Right cardiac atrium (tissue), 5 donors: ENCODE measurements at regions not wholly inside any gene's neighbourhood (a gene's known extent, or its start where the extent isn't known, plus 50 kb on each side); places are given as distances from the start of the nearest gene placed in this dataset.
A peak's percentile ranks its signal among the peaks of the same experiment; 100 is the strongest.

Source experiments
- ATAC-seq, 2 donors: fragments of 200-7000 bp; cut with Tn5 transposase; one replicate each; pipeline versions ENCODE4 v1.8.0 to v1.9.1; 2020; ENCODE audit warnings: moderate library complexity in 2 of 2, mild to moderate bottlenecking in 1 of 2
- DNase-seq, 3 donors: peaks; one replicate each; pipeline ENCODE4 v3.0.0-alpha.2; 2020
- H3K27ac ChIP-seq: one replicate; pipeline ENCODE4 v1.5.1; 2013; ENCODE audit warnings: mild to moderate bottlenecking, low read length, control low read depth, moderate library complexity
- H3K27me3 ChIP-seq: one replicate; pipeline ENCODE4 v1.6.1; 2013; ENCODE audit not compliant: control insufficient read depth, insufficient read depth
- H3K4me1 ChIP-seq: one replicate; pipeline ENCODE4 v1.6.1; 2013; ENCODE audit warnings: low read length; ENCODE audit not compliant: control insufficient read depth, insufficient read depth
- H3K4me3 ChIP-seq: one replicate; pipeline ENCODE4 v1.5.1; 2013; ENCODE audit warnings: low read length, control low read depth
- H3K9me3 ChIP-seq: one replicate; pipeline ENCODE4 v1.6.1; 2013; ENCODE audit warnings: low read length; ENCODE audit not compliant: control insufficient read depth
- WGBS: extraction: QIAGEN DNeasy Blood & Tissue Kit; methylation state at CpG from one replicate; pipeline ENCODE4 v1.1.7; 2013; 5-methylcytosine and 5-hydroxymethylcytosine counted together
- intact Hi-C, 4 donors: fragments of 100-400 bp; cut with DNase I; formaldehyde crosslinking; loops; one replicate each; pipeline versions ENCODE4 v1.11.0 to v1.14.0; 2022 to 2023
- donor health status: healthy with polysubstance abuse.
- donor health status: DM: no; HTN: yes; CAD: no.
- donor health status: DM: no; HTN: no; CAD: no.
- donor health status: DM: no; HTN: yes; CAD: no; lungs with severe emphysema.
- donor health status: DM: yes; HTN: yes; CAD: no.

DNA sequence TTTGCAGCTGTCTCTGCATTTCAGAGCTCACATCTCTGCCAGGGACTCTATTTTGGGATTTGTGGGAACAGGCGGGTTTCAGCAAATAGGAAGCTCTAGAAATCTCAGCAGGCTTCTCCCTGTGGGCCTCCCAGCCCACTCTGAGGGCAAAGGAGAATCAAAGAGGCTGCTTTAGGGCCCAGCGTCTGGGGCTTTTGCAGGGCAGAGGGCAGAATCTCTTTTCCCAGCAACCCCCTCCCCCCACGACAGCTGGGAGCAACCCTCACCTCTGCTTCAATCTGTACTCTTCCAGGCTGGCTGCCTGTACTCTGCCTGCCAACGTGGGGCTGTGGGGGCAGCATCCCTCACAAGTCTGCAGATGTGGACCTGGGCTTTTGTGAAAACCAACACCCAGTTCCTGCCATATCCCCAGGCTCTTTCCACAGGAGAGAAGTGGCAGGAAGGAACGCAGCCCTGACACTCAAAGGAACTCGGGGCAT lies 529.6 kb upstream of the TBX3 start:
- no peak overlapping the region for H3K4me3 ChIP-seq
- H3K27ac ChIP-seq = no peak overlapping the region
- no peaks in the 10 kb centered on the region for H3K9me3 ChIP-seq
- H3K27me3 ChIP-seq = no peaks in the 10 kb centered on the region
- intact Hi-C loops = no loop called here
- DNase-seq (no peak), ATAC-seq (peak; percentile 22 to 25)
- H3K4me1 ChIP-seq = peaks cover 7% of the 10 kb centered on the region
- 28% methylated on average over 6 of the region's 6 CpGs for whole genome bisulfite sequencing

DNA sequence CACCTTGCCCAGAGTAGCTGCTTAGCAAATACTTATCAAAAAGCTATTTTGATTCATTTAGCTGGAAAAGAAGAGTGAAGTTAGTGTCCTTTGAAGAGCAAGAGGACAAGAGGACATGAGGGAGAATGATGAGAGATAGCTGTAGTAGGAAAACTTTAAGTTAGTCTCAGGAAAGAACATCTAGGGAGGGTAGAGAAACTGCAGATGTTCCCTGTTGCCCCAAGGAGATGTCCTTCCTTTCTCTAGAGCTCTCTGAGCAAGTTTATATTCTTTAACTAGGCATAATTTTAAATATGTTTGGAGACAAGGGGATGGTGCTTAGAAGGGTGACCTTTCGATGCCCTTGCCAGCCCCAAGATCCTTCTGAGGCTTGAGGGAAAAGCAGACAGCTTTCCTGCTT lies 529.1 kb upstream of the TBX3 start:
- no peak overlapping the region for H3K27ac ChIP-seq
- no peak overlapping the region for H3K4me3 ChIP-seq
- H3K9me3 ChIP-seq = no peaks in the 10 kb centered on the region
- peaks cover 7% of the 10 kb centered on the region for H3K4me1 ChIP-seq
- ATAC-seq (no peak), DNase-seq (no peak)
- H3K27me3 ChIP-seq = no peaks in the 10 kb centered on the region
- intact Hi-C loops = no loop called here
- 55% methylated on average over 1 of the region's 1 CpG for WGBS

DNA sequence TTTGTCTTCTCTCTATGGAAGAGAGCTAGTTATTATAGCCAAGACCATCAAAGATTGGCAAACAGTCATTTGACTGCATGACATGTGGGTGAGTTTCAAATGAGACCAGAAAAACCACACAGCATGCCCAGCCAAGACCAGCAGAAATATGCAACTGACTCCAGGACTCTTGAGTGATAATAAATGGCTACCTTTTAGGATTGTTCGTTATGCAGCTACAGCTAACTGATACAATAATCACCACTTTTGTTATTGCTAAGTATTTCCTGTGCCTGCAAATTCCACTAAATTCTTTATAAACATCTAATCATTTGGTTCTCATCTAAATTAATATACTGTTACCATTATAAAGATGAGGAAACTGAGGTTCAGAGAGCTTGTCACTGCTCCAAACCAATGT lies 528.4 kb upstream of the TBX3 start:
- H3K27me3 ChIP-seq = no peaks in the 10 kb centered on the region
- H3K27ac ChIP-seq = no peak overlapping the region
- intact Hi-C loops = no loop called here
- no peak overlapping the region for H3K4me3 ChIP-seq
- WGBS = 0% methylated on average over 1 of the region's 1 CpG
- no peak for ATAC-seq
- H3K9me3 ChIP-seq = no peaks in the 10 kb centered on the region
- no peak for DNase-seq
- H3K4me1 ChIP-seq = peaks cover 7% of the 10 kb centered on the region

DNA sequence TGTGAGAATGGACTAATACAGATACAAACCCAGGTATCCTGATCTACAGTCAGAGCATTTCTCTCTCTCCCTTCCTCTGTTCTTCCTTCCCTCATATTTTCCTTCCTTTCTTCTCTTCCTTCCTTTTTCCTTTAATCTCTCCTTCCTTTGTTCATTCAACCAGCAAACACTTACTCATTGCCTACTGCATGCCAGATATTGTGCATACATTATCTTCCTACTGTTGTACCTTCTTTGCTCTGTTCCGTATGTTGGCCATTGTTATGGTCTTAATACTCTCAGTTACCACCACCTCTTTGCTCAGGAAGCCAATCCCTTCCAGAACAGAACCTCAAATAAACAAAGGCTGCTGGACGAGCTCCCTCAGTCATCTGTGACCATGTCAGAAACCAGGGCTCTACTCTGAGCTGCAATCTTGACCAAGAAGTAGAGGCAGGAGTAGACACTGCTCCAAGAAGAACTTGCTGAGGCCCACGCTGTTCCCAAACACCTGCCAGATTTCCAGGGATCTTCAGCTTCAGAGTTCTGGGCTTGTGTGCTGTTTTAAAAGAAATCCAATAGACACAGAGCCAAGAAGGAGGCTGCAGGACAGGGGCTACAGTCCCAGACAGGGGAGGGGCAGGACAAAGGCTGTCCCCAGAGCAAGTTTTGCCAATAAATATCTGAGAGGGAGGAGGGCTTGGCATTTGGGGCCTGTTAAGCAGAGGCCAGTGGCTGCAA lies 526.7 kb upstream of the TBX3 start:
- Histone ChIP-seq H3K27me3 (no peaks in the 10 kb centered on the region), H3K4me3 (no peak overlapping the region), H3K9me3 (no peaks in the 10 kb centered on the region), H3K4me1 (peaks cover 7% of the 10 kb centered on the region), H3K27ac (no peak overlapping the region)
- intact Hi-C loops = no loop called here
- peak in 1 of 3 donors; percentile 74 for DNase-seq
- 60% methylated on average over 3 of the region's 3 CpGs for WGBS
- ATAC-seq = peak in 1 of 2 donors; percentile 84

DNA sequence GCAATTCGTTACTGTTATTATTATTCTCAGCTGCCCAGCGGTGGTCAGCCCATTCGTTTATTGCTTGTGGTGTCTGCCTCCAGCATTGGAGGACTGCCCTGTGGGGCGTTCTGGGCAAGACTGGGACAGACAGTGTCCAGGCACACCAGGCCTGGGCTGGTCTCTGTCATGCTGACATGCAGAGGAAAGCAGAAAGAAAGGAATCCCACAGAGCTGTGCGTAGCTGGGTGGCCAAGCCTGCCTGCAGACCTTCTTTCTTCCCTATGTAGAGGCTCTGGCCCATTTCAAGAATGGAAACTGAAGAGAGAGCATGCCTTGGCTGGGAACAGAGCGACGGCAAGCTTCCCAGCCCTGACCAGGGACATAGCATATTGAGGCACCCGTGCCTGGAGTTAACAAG lies 525.3 kb upstream of the TBX3 start:
- intact Hi-C loops = no loop called here
- DNase-seq = no peak
- H3K27ac ChIP-seq = no peak overlapping the region
- ATAC-seq = no peak
- no peaks in the 10 kb centered on the region for H3K9me3 ChIP-seq
- peaks cover 7% of the 10 kb centered on the region for H3K4me1 ChIP-seq
- H3K4me3 ChIP-seq = no peak overlapping the region
- no peaks in the 10 kb centered on the region for H3K27me3 ChIP-seq
- 82% methylated on average over 8 of the region's 8 CpGs for WGBS

DNA sequence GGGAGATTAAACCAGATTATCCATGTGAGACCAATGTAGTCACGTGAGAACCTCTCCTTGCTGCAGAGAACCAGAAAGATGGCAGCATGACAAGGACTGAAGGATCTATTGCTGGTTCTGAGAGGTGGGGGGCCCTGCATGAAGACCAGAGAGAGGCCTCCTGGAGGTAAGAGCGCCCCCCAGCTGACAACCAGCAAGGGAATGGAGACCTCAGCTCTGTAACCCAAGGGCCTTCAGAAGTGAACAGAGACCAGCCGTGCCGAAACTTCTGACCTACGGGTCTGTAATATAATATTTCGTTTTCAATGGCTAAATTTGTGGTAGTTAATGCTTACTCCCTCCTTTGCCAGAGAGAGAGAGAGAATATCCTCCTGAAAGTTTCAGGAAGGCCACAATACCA lies 524.1 kb upstream of the TBX3 start:
- Histone ChIP-seq H3K4me1 (no peaks in the 10 kb centered on the region), H3K27ac (no peak overlapping the region), H3K9me3 (no peaks in the 10 kb centered on the region), H3K4me3 (no peak overlapping the region), H3K27me3 (no peaks in the 10 kb centered on the region)
- intact Hi-C loops = no loop called here
- ATAC-seq (no peak), DNase-seq (no peak)
- 92% methylated on average over 6 of the region's 6 CpGs for WGBS

DNA sequence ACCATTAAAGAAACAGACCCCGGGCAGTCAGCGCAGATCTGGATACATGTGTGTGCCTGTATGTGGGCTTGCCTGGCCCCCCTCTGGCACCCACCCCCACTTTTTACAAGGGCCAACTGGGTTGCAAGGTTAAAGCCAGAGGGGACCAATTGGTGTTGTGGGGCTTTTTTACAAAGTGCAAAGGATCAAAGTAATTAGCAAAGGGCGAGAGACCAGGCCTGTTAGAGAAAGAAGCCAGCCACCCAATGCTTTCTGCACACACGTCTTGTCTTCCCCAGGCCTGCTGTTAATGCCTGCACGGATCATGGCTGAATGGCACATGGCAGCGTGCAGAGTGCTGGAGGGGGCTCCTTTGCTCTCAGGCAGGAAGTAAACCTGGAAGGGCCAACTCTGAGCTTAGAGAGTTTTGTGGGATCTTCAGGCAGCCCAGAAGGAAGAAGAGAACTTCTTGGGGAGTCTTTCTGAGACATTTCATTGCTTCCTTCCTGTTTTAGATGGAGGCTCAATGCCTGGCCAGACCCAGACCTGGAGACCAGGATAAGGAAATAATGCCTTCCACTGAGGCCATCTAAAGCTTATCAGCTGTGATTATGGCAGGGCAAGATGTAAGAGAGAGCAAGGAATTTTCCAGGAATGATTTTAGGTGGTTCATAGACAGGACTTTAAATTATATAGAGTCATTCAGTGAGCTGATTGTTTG lies 523.4 kb upstream of the TBX3 start:
- ATAC-seq = no peak
- intact Hi-C loops = no loop called here
- Histone ChIP-seq H3K4me1 (no peaks in the 10 kb centered on the region), H3K9me3 (no peaks in the 10 kb centered on the region), H3K27ac (no peak overlapping the region), H3K27me3 (no peaks in the 10 kb centered on the region), H3K4me3 (no peak overlapping the region)
- WGBS = 89% methylated on average over 6 of the region's 6 CpGs
- no peak for DNase-seq

DNA sequence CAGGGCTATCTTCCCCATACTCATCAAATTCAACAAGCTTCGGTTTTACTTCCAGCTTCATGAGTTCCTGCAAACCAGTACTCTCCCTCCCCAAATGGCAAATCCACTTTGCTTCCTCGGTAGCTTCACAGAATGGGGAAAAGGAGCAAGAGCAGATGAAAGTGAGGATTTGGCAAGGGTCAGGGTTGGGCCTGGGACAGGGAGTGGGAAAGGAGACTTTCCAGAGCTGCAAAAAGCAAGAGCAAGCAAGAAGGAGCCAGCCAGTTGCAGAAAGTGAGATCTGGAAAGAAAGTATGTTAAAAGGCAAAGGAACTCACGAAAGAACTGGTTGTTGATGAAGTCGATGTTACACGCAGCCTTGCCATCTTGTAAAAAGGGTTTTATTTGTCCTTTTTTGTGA lies 522.8 kb upstream of the TBX3 start:
- intact Hi-C loops = no loop called here
- ATAC-seq (no peak), DNase-seq (no peak)
- no peaks in the 10 kb centered on the region for H3K4me1 ChIP-seq
- H3K27me3 ChIP-seq = no peaks in the 10 kb centered on the region
- H3K9me3 ChIP-seq = no peaks in the 10 kb centered on the region
- 78% methylated on average over 5 of the region's 5 CpGs for WGBS
- no peak overlapping the region for H3K4me3 ChIP-seq
- no peak overlapping the region for H3K27ac ChIP-seq

DNA sequence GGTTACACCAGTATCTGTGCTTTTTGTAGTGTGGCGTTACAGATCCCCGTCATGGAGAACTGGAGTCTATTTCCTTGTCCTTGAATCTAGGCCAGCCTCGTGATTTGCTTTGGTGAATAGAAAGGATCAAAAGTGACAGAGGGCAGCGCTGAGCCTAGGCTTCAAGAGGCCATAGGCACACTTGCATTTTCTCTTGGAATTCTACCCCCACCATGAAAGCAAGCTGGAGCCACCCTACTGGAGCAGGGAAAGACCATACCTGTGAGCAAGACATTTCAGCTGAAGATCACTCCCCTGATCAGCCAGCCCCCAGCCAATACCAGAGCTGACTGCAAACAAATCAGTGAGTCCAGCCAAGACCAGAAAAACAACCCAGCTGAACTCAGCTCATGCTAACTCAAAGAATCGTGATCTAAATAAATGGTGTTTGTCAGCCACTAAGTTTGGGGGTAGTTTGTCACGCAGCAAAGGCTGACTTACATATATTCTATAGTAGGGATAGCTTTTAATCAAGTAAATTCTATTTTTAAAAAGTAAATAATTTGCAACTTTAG lies 521.9 kb upstream of the TBX3 start:
- intact Hi-C loops = no loop called here
- H3K4me1 ChIP-seq = no peaks in the 10 kb centered on the region
- no peak for DNase-seq
- H3K27me3 ChIP-seq = no peaks in the 10 kb centered on the region
- WGBS = 67% methylated on average over 6 of the region's 6 CpGs
- no peak for ATAC-seq
- no peak overlapping the region for H3K27ac ChIP-seq
- H3K9me3 ChIP-seq = no peaks in the 10 kb centered on the region
- no peak overlapping the region for H3K4me3 ChIP-seq

DNA sequence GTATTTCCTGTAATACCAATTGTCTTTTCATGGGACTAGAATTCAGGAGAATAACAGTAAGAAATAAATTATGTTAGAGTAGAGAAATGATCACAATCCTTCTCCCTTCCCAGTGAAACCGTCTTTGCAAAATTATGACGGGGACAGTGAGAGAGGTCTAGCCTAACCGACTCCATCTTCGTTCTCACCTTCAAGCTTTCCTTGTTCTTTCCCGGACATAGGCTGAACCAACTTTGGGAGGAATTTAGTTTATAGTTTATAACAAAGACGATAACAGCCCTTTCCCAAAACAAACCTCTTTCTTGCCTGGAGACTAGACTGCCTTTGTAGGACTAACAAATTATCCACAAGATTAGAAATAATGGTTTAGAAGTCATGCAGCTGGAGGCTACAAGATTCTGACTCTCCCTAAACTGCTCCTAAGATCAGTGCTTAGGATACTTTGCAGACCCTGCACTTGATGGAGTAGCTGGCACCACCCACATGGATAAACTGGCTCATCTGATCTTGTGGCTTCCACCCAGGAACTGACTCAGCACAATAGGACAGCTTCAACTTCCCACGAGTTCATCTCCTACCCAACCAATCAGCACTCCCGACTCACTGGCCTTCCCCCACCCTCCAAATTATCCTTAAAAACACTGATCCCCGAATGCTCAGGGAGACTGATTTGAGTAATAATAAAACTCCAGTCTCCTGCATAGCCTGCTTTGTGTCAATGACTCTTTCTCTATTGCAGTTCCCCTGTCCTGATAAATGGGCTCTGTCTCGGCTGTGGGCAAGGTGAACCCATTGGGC lies 521.2 kb upstream of the TBX3 start:
- DNase-seq = no peak
- intact Hi-C loops = no loop called here
- Histone ChIP-seq H3K27ac (no peak overlapping the region), H3K9me3 (no peaks in the 10 kb centered on the region), H3K27me3 (no peaks in the 10 kb centered on the region), H3K4me3 (no peak overlapping the region), H3K4me1 (no peaks in the 10 kb centered on the region)
- no peak for ATAC-seq
- WGBS = 79% methylated on average over 10 of the region's 10 CpGs

DNA sequence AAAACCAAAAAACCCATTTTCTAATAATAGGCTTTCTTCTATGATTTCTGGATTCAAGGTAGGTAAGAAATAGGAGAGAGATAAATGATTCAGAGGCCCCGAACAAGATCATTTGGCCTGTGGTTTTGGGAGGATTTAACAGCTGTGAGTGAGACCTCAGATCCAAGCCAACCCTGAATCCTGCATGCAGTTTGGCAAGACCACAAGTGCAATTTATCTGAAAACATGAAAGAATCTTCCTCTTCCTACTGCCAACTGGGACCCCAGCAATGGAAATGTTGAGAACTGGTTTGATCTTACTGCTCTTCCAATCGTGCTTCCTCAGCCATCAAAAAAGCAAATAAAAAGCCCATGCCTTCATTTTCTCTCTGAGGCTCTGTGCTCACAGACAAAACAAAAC lies 519.7 kb upstream of the TBX3 start:
- no peak for ATAC-seq
- WGBS = 57% methylated on average over 2 of the region's 2 CpGs
- H3K4me1 ChIP-seq = no peaks in the 10 kb centered on the region

More for the DNA sequence above, 519.7 kb upstream of the TBX3 start:
- no peak overlapping the region for H3K27ac ChIP-seq
- DNase-seq = no peak
- intact Hi-C loops = no loop called here
- no peaks in the 10 kb centered on the region for H3K9me3 ChIP-seq
- H3K27me3 ChIP-seq = no peaks in the 10 kb centered on the region
- H3K4me3 ChIP-seq = no peak overlapping the region
